GM19023 (cell line): ENCODE measurements at regions not wholly inside any gene's neighbourhood (a gene's known extent, or its start where the extent isn't known, plus 50 kb on each side); places are given as distances from the start of the nearest gene placed in this dataset.
"Not testable (repeated sequence)": the region's sequence is repeated elsewhere in the genome, so short reads cannot be mapped to it uniquely, and the experiment has no call there.

Experiments used
- ATAC-seq: cut with Tn5 transposase; IDR thresholded peaks from one replicate; pipeline ENCODE4 v1.9.1; 2021; ENCODE audit warnings: mild to moderate bottlenecking, moderate library complexity; ENCODE audit not compliant: unreplicated experiment

DNA sequence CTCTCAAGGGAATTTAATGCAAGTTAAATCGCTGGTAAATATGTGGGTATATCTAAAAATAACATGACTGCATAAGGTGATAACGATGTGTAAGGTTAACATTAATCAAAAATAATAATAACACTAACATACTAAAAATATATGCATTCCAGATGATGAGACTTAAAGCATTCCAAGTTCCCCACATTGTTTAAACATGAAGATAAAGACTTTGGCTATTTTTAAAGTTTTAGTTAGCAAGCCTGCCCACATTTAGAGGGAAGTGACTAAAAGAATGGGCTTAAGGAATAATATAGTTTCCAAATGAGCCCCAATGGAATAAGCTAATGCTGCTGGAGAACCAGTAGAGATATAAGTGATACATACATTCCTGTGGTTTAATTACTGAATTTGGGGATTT lies 941.3 kb downstream of the TBC1D32 start:
- no peak for ATAC-seq

DNA sequence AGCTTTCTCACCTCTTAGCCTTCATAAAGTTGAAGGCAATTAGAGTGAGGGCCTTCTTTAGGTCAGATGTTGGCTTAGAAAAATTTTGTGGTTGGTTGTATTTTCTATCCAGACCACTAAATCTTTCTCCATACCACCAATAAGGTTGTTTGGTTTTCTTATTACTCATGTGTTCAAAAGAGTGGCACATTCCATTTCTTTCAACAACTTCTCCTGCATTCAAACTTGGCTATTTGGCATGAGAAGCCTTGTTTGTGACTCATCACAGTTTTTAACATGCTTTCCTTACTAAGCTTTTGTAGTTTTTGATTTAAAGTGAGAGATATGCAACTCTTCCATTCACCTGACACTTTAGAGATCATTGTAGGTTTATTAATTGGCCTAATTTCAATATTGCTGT lies 949.6 kb downstream of the TBC1D32 start:
- ATAC-seq, result no peak

DNA sequence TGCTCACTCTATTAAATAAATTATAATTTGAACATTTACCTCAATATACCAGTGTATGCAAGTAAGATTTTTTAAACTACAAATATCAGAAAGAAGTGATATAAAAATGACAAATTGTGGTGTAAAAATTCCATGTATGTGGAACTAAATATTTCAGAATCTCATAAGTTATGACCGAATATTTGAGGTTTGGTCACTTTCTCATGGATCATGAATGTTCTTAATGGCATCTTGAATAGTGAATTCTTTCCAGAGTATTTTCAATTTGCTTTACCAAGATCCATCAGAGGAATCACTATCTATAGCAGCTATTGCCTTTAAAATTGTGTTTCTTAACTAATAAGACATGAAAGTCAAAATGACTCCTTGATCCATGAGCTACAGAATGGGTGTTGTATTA lies 950.6 kb downstream of the TBC1D32 start:
- ATAC-seq, result no peak

DNA sequence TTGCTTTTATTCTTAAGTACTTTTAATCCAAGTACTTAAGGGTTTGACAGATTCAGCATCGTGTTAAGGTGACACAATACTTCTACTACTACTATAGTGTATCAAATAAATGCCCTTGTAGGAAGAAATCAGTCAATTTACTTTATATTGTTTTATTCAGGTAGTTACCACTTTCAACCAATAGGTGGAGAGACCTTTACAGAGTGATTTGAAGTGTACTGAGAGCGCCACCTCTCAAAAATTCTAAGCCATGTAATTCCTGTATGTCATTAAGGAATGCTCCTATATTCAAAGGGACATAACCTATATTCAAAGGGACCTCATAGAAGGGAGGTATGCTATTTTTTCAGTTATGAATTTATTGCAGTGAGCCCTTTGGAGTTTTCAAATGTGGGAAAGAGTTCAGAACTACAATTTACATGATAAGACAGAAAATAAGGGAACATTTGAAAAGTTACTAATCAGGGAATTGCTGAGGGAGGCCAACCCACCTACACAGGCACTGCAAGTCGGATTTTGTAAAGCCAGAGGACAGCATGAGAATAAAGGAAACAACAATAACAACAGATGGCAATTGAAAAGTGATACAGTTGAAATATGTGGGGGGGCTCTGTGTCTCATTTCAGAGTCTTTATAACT lies 955.6 kb downstream of the TBC1D32 start:
- ATAC-seq, result no peak

DNA sequence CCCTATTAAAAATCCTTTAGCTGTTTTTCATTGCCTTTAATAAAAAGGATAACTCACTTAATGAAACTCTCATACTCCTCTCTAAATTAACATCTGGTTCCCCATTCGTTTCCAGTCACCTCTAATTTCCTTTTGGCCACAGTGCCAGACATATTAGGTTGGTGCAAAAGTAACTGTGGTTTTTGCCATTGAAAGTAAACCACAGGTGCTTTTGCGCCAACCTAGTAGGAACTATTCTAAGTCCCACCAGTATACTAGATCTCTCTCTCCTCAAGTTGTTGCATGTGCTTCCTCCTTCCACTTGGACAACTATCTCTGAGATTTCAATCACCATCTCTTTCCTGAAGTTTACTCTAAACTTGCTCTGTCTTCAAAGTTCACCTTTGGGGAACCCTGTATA lies 961.1 kb downstream of the TBC1D32 start:
- ATAC-seq, result no peak

DNA sequence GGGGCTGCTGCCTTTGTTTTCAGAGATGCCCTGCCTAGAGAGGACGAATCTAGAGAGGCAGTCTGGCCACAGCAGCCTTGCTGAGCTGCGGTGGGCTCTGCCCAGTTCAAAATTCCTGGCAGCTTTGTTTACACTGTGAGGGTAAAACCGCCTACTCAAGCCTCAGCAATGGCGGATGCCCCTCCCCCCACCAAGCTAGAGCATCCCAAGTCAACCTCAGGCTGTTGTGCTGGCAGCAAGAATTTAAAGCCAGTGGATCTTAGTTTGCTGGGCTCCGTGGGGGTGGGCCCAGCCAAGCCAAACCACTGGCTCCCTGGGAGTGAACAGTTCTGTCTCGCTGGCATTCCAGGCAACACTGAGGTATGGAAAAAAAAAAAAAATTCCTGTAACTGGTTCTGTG lies 970.9 kb downstream of the TBC1D32 start:
- ATAC-seq, result no peak

DNA sequence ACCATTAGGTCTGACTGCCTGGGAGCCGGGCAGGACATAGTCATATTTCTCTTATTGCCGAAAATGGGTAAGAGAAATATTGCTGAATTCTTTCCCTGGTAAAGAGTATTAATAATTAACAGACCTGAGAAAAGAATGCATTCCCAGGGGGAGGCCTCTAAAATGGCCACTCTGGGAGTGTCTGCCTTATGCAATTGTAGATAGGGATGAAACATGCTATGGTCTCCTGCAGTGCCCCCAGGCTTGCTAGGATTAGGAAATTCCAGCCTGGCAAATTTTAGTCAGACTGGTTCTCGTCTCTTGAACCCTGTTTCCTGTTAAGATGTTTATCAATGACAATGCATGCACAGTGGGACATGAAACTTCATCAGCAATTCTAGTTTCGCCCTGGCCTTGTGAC lies 975.7 kb downstream of the TBC1D32 start:
- not testable (repeated sequence) for ATAC-seq

DNA sequence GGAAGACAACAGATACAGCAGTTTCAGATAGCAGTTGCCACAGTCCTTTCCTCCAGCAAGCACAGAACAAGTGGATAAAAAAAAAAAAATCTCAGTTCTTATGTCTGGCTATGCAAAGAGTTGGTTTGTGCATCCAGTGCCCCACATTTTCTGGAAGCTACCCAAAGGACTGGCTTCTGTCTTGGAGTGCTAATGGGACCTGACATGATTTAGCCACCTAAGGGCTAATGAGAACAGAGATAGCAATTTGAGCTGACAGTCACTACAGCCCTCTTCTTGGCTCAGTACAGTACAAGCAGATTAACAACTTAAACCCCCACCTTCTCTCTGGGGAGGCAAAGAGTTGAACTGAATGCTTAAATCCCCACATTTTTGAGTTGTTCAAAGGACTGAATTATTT lies 976.8 kb downstream of the TBC1D32 start:
- no peak for ATAC-seq

DNA sequence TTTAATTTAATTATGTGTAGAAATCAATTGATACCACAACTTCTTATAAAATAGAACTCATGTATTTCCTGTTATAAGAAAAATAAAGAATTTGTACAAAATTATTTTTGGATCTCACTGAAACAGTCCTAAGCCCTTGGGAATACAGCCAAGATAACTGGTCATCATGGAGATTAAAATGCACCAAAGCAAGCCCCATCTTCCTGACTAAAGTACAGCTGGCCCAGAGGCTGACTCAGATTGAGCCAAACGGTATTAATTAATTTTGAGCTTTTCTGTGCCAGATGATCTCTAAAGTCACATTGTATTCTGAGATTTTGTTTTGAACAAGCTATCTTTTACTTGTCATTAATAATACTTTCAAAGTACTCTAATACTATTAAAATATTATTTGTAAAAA lies 978.5 kb downstream of the TBC1D32 start:
- no peak for ATAC-seq

DNA sequence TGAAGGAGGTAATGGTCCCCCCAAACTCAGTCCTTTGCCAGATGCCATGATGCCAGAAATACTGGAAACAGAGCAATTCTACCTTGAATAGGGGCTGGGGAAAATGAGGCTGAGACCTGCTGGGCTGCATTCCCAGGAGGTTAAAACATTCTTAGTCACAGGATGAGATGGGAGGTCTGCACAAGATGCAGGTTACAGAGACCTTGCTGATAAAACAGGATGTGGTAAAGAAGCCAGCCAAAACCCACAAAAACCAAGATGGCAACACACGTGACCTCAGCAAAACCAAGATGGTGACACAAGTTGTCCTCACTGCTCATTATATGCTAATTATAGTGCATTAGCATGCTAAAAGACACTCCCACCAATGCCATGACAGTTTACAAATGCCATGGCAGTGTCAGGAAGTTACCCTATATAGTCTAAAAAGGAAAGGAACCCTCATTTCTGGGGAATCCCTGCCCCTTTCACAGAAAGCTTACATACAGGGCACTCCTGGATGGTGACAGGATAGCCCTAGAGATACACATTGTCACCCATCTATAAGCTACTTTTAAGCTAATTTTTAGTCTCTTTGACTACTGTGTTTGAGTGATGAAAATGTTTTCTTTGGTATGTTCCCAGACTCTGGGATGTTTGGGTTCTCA lies 979.7 kb downstream of the TBC1D32 start:
- no peak for ATAC-seq

DNA sequence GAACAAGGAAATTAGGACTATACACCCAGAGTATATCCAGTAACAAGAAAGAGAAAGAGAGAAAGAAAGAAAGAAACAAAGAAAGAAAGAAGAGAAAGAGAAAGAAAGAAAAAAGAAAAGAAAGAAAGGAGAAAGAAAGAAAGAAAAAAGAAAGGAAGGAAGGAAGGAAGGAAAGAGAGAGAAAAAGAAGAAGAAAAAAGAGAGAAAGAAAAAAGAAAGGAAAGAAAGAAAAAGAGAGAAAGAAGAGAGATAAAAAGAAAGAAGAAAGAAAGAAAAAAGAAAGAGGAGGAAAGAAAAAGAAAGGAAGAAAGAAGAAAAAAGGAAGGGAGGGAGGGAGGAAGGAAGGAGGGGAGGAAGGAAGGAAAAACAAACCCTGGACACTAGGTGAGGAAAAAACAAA lies 981.8 kb downstream of the TBC1D32 start:
- ATAC-seq, result no peak

DNA sequence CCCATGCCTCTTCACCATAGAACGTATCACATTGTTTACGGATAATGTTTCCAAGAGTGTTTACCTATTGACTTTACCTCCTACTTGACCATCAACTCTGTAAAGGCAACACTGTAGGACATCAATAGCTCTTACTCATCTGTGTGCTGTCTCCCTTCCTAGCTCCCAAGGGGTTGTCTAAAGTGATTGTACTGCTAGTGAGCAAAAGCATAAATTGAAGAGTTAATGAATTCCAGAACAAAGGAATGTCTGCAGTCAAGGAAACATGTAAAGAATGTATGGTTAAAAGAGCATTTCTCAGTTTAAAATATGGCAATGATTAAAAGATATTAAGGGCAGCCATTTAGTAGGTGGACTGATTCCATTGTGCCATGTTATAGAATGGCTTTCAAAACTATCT lies 985.4 kb downstream of the TBC1D32 start:
- ATAC-seq, result no peak

DNA sequence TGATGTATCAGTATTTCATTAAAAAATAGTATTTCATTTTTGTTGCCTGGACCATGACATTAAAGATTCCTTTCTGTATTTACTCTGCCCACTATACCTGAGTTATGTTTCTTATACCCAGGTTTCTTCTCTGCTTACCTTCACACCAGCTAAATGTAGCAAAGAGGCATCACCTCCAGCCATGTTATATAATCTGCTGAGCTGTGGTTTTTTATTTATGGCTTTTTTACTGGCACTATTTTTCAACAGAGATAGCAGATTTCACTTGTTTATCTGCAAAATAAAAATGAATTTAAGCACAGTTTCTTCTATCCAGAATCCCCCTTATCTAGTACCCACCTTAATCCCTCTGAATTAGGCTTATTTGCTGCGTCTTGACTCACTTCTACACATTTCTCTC lies 979.0 kb upstream of the MAN1A1 start:
- ATAC-seq, result no peak

DNA sequence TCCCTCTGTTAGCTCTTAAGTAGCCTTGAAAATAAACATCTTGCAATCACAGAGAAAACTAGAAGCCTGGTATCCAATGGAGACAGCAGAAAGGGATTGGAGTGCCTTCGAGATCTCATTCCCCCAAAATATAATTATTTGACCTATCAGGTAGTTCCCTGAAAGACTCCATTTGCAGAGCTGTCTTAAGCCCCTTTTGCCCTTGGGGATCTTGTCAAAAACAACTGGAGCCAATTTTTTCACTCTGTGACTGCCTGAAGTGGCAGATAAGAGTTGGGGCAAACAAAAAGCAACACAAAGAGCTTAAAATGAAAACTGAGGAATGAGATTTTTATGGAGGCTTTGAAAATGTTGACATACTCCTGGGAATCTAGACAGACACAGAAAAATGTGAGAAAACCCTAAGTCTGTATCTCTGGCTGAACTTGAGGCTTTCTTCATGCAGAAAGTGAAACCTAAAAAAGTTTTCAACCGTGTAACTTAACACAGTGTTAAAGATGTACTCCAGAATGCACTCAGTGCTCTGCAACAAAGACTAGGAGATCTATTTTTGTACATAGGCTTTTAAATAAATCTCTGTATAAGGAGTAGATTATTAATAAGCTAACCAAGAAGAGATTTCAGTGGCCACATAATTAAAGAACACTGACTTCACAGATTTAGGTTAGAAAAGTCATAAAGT lies 971.1 kb upstream of the MAN1A1 start:
- ATAC-seq, result no peak

DNA sequence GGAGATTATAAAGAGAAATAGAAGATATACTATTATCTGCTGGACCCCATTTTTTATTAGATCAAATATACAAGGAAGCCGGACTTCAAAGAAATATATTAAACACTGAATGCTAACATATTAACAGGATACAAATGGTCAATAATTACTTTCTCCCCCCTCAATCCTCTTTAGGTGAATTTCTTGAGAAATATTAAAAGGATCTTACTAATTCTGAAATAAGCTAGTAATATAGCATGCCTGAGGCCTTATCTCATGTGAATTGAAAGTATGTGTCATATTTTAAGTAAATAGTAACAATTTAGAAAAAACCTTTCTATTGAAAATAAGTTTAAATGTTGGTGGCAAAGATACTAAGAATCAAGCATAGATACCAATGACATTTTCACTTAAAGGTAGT lies 954.7 kb upstream of the MAN1A1 start:
- no peak for ATAC-seq

DNA sequence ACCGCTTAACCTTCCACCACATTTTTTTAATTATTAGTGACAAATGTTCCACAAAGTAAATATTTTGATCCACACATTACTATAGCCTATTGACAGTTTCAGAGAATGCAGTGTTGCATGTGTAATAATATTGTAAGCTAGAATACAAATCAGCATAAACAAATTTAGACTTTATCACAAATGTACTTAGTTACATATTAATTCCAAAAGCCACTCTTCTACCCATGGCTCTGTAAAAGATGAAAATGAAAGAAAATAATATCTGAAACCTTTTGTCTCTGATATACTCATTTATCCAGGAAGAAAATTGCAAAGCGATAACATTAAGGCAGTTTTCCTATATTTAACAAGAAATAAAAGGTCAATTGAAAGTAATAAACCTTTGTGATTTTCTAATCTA lies 954.0 kb upstream of the MAN1A1 start:
- ATAC-seq, result no peak

DNA sequence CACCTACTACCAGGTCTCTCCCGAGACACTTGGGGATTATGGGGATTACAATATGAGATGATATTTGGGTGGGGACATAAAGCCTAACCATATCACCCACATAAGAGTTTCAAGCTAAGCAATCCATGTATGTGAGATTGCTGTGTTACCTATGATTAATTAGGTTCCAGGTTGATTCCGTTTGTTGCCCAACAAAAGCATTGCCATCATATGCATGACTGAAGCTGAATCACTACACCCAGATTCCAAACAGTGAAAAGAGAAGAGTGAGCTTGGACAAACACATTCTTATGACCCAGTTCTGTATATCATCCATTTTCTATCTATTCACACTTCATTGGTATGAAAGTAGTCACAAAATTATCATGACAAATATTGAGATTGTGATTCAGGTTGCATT lies 952.5 kb upstream of the MAN1A1 start:
- no peak for ATAC-seq

DNA sequence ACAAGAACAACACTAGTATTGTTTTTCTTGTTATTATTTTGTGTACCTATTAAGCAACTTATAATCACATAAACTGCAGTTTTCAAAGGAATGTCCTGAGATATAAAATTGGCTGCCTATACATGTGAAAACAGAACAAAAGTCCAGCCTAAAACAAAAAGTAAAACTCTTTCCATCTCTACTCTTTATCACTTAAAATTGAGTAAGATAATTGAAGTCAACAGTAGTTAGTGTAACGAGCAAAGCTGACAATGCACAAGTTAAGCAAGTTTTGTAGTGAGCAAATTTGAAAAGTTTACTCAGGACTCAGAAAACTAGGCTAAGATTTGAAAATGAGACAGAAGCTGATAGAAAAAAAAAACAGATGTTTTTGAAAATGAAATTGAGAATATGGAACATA lies 941.4 kb upstream of the MAN1A1 start:
- ATAC-seq, result no peak

DNA sequence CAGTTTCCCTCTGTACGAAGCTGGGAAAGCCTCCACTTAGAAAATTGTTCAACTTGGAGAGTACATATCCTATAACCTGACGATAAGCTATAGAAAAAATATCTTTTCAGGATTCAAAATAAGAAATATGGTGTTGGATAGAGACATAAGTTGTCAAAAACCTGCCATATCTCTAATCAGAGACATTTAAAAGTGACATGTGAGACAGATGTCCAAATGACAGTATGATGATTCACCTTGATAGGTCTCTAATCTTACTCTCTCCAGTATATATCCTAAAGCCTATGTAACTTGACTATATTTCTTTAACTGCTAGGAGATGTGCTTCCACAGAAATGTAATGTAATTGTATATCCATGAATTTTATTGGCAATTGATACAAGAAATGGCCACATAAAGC lies 932.4 kb upstream of the MAN1A1 start:
- ATAC-seq, result no peak

DNA sequence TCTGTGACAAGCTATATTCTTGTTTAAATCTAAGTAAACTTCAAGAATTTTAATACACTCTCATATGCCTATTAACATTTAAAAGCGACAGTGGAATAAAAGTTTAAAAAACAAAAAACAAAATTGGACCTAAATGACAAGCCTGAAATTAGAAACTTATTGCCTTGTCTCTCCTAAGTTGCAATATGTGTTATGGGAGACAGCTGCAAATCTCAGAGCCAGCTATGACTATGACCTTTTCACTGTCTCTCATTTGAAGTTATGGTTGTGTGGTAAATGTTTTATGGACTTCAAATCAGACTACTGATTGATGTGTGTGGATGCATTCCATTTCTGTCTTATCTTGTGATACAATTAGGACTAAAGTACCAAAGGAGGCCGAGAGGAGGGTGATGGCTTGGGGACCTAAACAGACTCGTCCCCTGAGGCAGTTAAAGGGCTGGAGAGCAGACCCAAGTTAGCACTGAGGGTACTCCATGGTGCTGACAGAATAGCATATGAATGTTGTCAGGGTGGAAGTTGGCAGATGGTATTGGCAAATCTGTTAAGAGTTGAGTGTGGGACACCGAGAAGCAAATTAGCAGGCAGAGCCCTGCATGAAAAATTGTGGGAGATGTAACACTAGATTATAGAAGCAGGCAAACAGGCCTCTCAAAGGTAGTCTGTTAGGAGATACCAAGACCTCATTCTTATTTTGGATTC lies 930.1 kb upstream of the MAN1A1 start:
- ATAC-seq, result no peak

DNA sequence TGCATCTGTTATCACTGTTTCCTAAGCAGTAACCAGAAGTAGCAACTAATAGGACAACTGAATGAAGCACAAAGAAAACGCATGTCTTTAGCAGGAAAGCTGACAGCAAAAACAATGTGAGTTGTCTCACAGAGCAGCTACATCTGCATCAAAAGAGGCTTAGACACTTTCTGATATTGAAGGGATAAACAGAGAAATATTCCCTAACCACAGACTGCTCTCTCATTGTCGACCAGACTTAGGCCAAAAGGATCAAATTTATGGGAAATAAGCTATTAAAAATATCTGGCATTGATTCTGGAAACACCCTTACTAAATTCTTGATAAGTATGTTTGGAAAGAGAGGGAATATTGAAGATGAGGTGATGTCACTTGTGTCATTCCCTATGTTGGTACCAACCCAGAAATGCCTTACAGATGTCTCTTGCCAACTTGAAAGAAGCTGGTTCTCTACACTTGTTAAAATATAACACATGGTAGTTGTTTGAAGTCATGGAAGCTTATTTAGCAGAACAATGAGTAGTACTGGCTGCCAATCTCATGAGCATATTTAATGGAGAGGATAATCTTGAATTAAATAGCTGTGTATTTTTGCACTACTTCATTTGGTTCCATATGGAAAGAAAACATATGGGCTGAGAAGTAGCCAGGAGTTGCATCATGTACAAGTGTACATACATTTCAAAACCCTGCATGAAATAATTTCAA lies 929.3 kb upstream of the MAN1A1 start:
- ATAC-seq, result no peak
